ENCODE measurements at regions not wholly inside any gene's neighbourhood (a gene's known extent, or its start where the extent isn't known, plus 50 kb on each side); places are given as distances from the start of the nearest gene placed in this dataset.

DNA sequence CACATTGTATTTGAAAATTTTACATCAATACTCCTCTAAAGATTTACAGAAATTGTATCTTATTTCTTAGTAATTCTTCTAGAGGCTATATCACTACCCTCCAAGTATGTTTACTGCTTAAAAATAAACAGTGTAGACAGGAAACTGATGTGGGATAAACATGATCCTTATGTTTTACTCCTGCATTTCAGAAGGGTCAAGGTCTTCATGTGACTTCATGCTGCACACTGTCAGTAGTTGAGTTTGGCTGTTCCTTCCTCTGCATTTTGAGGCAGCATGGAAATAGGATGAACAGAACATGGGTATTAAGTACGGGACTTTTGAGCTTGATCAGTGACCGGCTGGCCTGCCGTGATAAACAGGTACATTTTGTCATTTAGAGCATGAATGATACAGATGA, 179.2 kb upstream of the FERMT1 start:
- H3K36me3 ChIP-seq: no peaks in the 10 kb centered on the region
- peaks cover 46% of the 10 kb centered on the region for H3K4me1 ChIP-seq (ENCODE audit: low read depth)
- H3K4me3 ChIP-seq: no peak overlapping the region
- no peaks in the 10 kb centered on the region for H3K27me3 ChIP-seq
- no peak for DNase-seq (ENCODE audit: low read depth in 1 of 2, low spot score in 1 of 2)
- TF ChIP-seq, protein P1, sequence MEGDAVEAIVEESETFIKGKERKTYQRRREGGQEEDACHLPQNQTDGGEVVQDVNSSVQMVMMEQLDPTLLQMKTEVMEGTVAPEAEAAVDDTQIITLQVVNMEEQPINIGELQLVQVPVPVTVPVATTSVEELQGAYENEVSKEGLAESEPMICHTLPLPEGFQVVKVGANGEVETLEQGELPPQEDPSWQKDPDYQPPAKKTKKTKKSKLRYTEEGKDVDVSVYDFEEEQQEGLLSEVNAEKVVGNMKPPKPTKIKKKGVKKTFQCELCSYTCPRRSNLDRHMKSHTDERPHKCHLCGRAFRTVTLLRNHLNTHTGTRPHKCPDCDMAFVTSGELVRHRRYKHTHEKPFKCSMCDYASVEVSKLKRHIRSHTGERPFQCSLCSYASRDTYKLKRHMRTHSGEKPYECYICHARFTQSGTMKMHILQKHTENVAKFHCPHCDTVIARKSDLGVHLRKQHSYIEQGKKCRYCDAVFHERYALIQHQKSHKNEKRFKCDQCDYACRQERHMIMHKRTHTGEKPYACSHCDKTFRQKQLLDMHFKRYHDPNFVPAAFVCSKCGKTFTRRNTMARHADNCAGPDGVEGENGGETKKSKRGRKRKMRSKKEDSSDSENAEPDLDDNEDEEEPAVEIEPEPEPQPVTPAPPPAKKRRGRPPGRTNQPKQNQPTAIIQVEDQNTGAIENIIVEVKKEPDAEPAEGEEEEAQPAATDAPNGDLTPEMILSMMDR (IDR thresholded peaks at IDR 0.05; ENCODE audit: low read depth, low read length): no peak
- no peaks in the 10 kb centered on the region for H3K9me3 ChIP-seq (ENCODE audit: low read depth)
- H3K27ac ChIP-seq: no peak overlapping the region

DNA sequence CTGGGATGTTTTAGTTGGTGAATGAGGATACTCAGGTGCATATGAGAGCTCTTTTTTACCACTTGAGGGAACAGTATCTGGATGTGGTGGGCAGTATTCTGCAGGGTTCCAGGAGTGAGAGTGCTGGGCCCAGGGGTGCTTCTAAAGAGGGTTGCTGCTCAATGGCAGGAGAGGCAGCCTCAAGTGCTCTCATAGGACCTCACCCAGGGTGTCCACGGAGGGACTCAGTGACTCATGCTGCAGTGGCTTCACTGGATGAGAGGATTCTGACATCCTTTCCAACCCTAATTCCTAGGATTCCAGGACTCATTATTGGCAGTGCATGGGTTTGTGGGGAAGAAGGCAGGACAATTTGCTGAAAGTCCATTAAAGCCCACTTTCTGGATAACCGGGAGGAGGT, 176.6 kb upstream of the FERMT1 start:
- H3K27me3 ChIP-seq: no peaks in the 10 kb centered on the region
- no peaks in the 10 kb centered on the region for H3K9me3 ChIP-seq (ENCODE audit: low read depth)
- H3K4me1 ChIP-seq (ENCODE audit: low read depth): peaks cover 53% of the 10 kb centered on the region
- H3K4me3 ChIP-seq: no peak overlapping the region
- TF ChIP-seq, protein P1 (IDR thresholded peaks at IDR 0.05; ENCODE audit: low read depth, low read length): no peak
- DNase-seq (ENCODE audit: low read depth in 1 of 2, low spot score in 1 of 2): peak in 1 of 2 donors; percentile 1
- H3K36me3 ChIP-seq: no peaks in the 10 kb centered on the region
- H3K27ac ChIP-seq: no peak overlapping the region

DNA sequence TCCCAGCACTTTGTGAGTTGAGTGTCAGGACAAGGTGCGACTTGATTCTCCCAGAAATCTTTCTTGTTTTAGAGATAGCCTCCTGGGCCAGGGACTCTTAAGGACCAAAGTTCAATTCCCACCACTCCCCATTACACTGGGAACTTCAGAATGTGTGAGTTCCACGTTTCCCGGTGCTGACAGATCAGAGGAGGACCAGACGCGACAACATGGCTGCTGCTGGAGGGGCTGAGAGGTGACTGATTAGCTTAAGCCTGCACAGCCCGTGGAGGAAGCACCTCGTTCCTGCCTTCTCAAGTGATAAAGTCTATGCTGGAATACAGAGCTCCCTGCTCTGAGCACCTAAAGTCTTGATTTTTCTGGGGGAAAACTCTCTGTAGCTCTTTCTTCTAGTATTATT, 175.2 kb upstream of the FERMT1 start:
- peak overlapping the region; percentile 84 for H3K27ac ChIP-seq

DNA sequence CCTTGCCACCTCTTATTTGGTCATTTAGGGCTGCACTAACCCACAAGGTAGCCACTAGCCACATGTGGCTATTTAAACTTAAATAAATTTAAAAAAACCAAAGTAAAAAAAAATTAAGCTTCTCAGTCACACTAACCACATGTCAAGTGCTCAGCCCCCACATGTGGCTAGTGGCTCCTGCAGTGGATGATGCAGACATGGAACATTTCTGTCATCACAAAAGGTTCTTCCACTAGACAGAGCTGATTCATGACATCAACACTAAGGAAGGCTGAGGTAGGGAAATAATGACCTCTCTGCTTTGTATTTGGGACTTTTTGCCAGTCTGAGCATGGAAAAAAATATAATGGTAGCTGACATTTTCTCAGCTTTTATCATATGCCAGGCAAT, 173.0 kb upstream of the FERMT1 start:
- Histone ChIP-seq H3K9me3 (ENCODE audit: low read depth) (no peaks in the 10 kb centered on the region), H3K36me3 (no peaks in the 10 kb centered on the region), H3K4me1 (ENCODE audit: low read depth) (peaks cover 52% of the 10 kb centered on the region), H3K4me3 (no peak overlapping the region), H3K27ac (peak overlapping the region; percentile 84), H3K27me3 (no peaks in the 10 kb centered on the region)
- TF ChIP-seq, protein P1 (IDR thresholded peaks at IDR 0.05; ENCODE audit: low read depth, low read length): no peak
- DNase-seq (ENCODE audit: low read depth in 1 of 2, low spot score in 1 of 2): peak in 1 of 2 donors; percentile 19

More for the DNA sequence above, 175.2 kb upstream of the FERMT1 start:
- Histone ChIP-seq H3K27me3 (no peaks in the 10 kb centered on the region), H3K4me3 (no peak overlapping the region), H3K36me3 (no peaks in the 10 kb centered on the region), H3K9me3 (ENCODE audit: low read depth) (no peaks in the 10 kb centered on the region), H3K4me1 (ENCODE audit: low read depth) (peaks cover 52% of the 10 kb centered on the region)
- peak in 1 of 2 donors; percentile 93 for DNase-seq (ENCODE audit: low read depth in 1 of 2, low spot score in 1 of 2)
- TF ChIP-seq, protein P1 (IDR thresholded peaks at IDR 0.05; ENCODE audit: low read depth, low read length): no peak

DNA sequence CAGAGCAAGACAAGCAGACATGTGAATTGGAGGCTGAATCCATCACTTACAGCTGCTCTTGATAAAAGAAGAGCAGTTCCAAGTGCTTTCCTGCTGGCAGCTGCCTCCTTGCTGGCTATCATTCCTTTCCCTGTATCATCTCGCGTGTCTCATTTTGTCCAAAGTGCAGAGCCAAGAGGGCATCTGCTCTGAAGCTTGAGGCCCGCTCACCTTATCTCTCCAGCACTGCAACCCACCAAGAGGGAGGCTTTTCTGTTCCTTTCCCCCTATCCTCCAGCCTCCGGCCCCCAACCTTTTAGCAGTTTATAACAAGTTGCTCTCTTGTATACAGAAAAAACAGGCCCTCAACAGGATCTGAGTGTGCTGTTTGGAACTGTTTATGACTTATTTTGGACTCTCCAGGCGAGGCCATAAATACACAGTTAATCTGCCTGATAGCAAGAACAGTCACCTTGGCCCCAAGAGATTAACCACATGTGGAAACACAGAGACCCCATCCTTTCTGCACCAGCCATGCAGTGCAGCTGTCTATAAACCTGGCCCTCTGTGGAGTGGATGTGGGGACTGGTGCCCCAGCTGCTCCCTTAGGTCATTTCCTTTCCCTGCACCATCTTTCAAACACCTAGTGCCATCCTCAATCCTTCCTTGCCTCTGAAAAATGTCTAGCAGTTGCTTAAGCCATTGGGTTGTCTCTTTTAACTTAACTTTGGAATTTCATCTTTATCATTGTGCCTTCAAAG, 172.5 kb upstream of the FERMT1 start:
- peak in 1 of 2 donors; percentile 38 for DNase-seq (ENCODE audit: low read depth in 1 of 2, low spot score in 1 of 2)
- Histone ChIP-seq H3K27ac (peak overlapping the region; percentile 84), H3K36me3 (no peaks in the 10 kb centered on the region), H3K4me1 (ENCODE audit: low read depth) (peaks cover 52% of the 10 kb centered on the region), H3K27me3 (no peaks in the 10 kb centered on the region), H3K4me3 (no peak overlapping the region), H3K9me3 (ENCODE audit: low read depth) (no peaks in the 10 kb centered on the region)
- TF ChIP-seq, protein P1 (IDR thresholded peaks at IDR 0.05; ENCODE audit: low read depth, low read length): no peak

Data from cardiac muscle cell (in vitro differentiated cells and primary cell).